Hepatocyte (in vitro differentiated cells): ENCODE measurements at regions not wholly inside any gene's neighbourhood (a gene's known extent, or its start where the extent isn't known, plus 50 kb on each side); places are given as distances from the start of the nearest gene placed in this dataset.

ENCODE experiments used
- CTCF ChIP-seq: fragments of 200-600 bp; sonication (generic); IDR thresholded peaks from 2 replicates; pipeline ENCODE4 v1.5.1; 2016; ENCODE audit warnings: antibody characterized with exemption, mild to moderate bottlenecking; ENCODE audit not compliant: poor library complexity
- EZH2 ChIP-seq: fragments of 200-600 bp; sonication (generic); IDR thresholded peaks from 2 replicates; pipeline ENCODE4 v1.6.1; 2016; ENCODE audit warnings: antibody characterized with exemption, mild to moderate bottlenecking, borderline replicate concordance

- TF ChIP-seq CTCF = no peak
- TF ChIP-seq EZH2 = no peak
These were observed 66.1 kb upstream of the WNT4 start for GRCh38 chr1:22208973-22209378.
